ENCODE measurements at regions not wholly inside any gene's neighbourhood (a gene's known extent, or its start where the extent isn't known, plus 50 kb on each side); places are given as distances from the start of the nearest gene placed in this dataset.
"Not testable (repeated sequence)": the region's sequence is repeated elsewhere in the genome, so short reads cannot be mapped to it uniquely, and the experiment has no call there.

DNA sequence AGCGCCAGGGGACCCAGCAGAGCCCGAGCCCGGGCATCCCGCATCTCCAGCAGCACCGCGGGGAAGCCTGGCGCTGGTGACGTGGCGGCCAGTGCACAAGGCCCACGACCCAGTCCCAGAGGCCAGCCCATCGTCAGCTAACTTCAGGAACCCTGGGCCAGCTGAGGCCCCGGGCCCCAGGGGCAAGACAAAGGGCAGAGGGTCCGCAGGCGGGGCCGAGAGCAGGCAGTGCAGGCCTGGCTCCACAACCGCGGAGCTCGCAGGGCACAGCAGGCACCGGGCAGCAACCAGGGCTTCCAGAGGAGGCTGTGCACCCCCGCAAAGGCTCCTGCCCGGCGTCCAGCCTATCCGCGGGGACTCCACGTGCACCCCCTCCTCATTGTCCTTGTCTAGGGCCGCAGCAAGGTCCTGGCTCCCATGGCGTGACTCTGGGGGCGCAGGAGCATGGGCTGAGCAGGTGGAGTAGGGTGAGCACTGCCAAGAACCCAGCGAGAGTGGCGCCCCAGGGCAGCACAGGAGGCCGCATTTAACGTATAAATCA is 352.5 kb downstream of the KCNJ18 start:
- FAIRE-seq = not testable (repeated sequence)

DNA sequence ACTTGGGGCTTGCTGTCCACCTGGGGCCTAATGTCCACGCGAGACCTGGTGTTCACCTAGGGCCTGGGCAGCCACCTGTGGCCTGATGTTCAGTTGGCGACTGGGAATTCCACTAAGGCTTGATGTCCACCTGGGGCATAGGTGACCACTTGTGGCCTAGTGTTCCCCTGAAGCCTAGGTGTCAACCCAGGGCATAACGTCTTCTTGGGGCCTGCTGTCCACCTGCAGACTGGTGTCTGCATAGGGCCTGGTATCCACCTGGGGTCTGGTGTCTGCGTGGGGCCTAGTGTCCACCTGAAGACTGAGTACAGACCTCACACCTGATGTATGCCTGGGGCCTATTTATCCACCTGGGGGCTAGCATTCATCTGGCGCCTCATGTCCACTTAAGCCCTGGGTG is 355.2 kb downstream of the KCNJ18 start:
- FAIRE-seq = not testable (repeated sequence)

DNA sequence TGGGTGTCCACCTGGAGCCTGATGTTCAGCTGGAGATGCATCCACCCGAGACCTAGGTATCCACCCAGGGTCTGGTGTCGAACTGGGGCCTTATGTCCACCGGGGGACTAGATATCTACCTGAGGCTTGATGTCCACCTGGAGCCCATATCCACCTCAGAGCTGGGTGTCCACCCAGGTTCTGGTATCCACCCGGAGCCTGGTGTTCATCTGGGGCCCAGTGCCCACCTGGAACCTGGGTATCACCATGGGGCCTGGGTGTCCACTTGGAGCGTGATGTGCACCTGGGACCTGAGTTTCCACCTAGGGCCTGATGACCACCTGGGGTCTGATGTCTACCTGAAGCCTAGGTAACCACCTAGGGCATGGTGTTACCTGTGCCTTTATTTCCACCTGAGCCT is 355.9 kb downstream of the KCNJ18 start:
- not testable (repeated sequence) for FAIRE-seq

GRCh38 chr17:22050766-22051165 is 358.4 kb downstream of the KCNJ18 start:
- not testable (repeated sequence) for FAIRE-seq

- not testable (repeated sequence) for FAIRE-seq
Measured at GRCh38 chr17:22052715-22053114, 360.4 kb downstream of the KCNJ18 start.

DNA sequence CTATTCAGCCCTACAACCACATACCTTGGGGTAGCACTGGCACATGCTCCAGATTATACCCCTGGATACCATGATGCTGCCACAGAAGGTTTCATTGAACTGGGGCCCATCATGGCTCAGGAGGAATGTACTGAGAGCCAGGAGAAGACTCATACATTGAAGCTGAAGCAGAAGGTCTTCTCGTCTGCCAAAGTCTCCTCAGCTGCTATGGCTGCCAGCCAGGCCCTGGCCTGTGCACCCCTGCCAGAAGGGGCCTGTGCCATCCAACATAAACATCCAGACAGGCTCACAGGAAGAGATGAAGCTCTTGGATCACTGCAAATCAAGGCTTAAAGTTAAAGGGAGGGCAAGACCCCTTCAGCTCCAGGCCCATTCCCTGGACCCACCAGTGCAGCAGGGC is 364.2 kb downstream of the KCNJ18 start:
- FAIRE-seq = not testable (repeated sequence)

- not testable (repeated sequence) for FAIRE-seq
Measured at GRCh38 chr17:22075918-22076317, 383.6 kb downstream of the KCNJ18 start.

DNA sequence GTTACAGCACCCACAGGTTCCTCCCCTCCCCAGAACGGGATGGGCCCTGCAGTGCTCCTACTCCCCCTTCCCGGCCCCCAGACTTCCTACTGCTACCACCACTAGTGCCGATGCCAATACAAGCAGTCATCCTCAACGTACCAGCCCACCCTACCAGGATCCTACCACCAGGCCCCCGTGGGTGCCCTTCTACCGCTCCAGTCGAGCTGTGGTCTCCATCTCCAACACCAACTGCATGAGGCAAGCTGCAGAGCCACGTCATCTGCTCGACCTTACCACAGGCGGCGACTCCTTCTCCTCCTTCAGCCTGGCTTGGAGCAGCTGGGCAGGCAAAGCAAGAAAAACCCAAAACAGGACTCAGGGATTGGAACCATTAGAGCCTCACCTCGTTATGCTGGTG is 396.3 kb downstream of the KCNJ18 start:
- FAIRE-seq = not testable (repeated sequence)

DNA sequence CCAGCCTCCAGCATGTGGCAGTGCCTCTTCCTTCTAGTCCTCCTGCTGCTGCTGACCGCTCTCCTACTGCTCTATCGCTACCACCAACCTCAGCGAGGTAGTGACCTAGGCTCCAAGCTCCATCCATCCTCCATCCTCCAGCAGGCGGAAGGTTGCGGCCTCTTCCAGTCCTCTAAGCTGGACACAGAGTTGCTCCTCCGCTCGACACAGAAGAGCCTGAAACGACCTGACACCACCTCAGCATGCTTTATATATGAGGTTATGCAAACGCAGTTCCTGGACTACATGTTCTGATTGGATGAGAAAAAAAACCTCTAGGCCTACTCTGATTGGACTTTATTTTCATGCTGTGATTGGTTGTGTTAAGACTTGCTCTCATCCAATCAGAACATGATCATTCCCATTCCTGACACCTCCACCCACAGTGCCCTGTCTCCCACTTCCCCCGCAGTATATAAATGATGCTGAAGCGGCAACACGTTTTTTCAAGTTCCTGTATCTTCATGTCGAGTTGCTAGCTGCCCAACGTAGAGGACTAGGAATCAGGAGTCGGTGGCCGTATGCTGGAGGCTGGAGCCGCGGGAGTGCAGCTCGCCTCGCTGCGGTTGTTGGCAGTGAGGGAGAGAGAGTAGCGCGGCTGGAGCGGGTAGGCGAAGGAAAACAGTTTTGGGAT is 398.1 kb downstream of the KCNJ18 start:
- no peak for FAIRE-seq

DNA sequence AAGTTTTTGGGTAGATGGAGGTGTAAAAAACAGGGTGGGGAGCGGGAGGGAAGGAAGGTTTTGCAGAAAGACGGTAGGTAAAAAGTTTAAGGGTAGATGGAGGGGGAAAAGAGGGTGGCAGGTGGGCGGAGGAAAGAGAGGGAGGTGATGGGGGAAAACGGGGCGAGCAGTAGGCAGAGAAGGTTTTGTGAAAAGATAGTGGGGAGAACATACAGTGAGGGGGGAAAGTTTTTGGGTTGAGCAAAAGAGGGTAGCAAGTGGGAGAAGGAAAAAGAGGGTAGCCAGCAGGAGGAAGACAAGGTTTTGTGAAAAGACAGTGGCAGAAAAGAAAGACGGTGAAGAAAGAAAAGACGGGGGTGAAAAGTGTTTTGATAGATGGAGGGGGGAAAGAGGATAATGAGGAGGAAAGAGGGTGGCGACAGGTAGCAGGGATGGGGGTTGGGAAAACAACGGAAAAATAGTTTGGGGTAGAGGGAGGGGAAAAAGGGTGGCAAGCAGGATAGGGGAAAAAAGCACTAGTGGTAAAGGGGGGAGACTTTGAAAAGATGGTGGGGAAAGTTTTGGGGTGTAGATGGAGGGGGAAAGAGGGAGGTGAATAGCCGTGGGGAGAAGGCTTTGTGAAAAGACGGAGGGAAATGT is 398.8 kb downstream of the KCNJ18 start:
- not testable (repeated sequence) for FAIRE-seq

DNA sequence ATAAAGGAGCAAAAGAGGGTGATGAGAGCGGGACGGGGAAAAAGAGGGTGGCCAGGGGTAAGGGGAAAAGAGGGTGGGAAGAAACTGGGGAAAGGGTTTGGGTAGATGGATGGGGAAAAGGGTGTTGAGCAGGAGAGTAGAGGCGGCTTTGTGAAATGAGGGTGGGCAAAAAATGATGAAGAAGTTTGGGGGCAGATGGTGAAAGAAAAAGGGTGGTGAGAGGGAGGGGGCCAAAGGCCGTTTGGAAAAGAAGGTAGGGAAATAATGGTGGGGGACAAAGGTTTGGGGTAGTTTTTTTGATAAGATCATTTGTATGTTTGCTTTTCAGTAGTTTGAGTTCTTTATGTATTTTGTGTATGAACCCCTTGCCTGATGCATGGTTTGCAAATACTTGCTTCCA is 399.5 kb downstream of the KCNJ18 start:
- not testable (repeated sequence) for FAIRE-seq

- FAIRE-seq = not testable (repeated sequence)
Measured at GRCh38 chr17:22095414-22095813, 403.1 kb downstream of the KCNJ18 start.

- FAIRE-seq = not testable (repeated sequence)
Measured at GRCh38 chr17:22099633-22100032, 407.3 kb downstream of the KCNJ18 start.

DNA sequence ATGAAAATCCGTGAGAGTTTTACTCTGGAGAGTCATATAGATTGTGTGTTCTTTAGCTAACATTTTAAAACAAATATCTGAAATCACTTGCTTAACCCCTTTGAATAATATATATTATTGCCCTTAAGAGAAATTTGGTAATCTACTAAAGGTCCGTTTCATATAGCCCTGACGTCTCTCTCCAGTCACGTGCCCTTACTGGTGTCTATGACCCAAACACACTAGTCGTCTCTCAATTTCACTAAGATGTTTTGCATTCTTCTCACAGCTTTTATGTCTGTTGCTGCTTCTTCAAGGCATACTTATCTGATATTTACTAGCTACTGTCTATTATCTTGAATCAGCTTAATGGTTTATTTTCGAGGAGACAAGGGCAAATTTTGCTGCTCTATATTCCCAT is 409.9 kb downstream of the KCNJ18 start:
- FAIRE-seq = no peak

DNA sequence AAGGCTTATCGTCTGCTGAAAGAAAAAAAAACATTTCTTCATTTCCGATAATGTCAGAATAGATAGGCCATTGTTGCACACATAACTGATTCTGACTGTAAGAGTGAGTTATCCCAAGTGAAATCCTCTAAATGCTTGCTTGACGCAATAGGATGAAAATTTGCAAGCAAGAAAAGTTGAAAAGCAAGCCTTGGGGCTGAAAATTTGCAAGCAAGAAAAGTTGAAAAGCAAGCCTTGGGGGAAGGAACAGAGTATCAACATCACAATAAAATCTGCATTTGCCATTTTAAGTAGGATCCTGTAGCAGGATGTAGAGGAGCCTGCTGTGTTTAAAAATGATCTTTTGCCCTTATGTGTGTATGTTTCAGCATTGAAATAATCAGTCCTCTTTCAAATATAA is 424.4 kb downstream of the KCNJ18 start:
- not testable (repeated sequence) for FAIRE-seq

DNA sequence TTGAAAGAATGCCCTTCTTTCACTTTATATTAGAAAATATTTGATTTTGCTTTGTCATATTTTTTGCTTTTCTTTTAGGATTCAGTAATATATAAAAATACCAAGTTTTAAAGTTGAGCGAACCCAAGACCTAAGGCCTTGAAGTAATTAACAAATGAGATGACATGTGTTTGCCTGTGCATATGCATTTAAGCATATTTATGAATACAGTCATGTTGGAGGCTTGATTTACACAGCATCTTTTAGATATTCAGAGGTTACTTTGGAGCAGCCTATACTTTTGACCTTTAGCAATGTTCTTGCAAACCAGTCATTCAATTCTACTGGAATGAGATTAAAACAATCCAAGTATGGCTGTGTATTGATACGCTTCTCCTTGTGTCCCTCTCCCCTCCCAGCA is 425.1 kb downstream of the KCNJ18 start:
- not testable (repeated sequence) for FAIRE-seq

DNA sequence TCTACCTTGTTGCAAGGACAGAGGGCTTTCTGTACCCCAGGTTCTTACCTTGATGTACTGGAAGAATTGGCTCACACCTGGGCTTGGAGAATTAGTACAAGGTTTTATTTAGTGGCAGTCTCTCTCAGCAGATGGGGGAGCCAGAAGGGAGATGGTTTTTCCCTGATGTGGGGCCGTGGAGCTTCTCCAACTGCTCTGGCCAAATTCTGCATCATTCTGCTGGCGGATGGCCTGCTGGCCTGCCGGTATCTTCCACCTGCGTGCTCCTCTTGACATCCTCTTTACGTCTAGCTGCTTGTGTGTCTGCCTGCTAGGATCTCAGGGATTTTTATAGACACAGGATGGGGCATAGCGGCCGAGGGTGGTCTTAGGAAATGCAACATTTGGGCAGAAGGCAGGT is 426.7 kb downstream of the KCNJ18 start:
- FAIRE-seq = not testable (repeated sequence)

DNA sequence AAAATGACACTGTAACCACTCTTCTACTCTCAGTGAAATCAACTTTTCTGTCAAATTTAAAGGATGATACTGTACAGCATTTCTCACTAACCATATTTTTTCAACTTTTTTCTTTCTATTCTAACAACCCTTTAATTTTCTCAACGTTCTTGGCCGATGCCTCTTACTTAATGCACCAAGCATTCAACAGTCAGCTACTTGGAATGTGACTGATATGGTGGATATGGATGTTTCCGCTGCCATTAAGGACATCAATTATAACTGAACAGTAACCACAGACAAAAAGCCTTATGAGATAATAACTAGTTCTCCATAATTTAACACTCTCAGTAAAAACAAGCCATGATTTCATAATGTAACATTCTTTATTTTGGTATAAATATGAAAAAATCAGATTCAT is 427.4 kb downstream of the KCNJ18 start:
- FAIRE-seq = not testable (repeated sequence)

GRCh38 chr17:22123536-22124281 is 431.4 kb downstream of the KCNJ18 start:
- no peak for FAIRE-seq

DNA sequence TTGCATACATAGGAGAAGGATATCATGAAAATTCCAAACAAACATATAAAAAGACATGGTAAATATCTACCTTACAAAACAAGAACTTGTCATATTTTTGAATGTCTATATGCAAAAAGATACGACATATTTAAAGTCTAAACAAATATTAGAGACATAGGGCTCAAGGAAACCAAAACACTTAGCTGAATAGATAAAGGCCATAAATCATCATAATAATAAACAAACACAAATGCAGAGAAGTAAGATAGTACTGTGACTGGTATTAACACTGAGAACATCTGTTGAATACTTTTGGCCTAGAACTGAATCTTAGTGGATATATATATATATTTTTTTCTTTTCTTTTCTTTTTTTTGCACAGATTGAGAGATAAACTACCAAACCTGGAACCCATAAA is 435.8 kb downstream of the KCNJ18 start:
- no peak for FAIRE-seq

DNA sequence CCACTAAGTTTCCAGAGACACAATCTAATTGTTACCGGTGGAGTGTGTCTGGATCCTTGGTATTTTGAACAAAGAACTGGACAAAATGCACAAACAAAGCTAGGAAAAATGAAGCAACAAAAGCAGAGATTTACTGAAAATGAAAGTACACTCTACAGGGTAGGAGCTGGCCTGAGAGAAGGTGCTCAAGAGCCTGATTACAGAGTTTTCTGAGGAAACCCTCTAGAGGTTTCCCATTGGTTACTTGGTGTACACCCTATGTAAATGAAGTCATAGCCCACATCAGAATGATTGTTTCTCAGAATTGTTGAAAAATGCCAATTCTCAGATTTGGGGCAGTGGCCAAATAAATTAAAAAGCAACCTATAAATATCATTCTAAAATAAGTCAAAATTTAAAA is 436.4 kb downstream of the KCNJ18 start:
- FAIRE-seq = no peak

DNA sequence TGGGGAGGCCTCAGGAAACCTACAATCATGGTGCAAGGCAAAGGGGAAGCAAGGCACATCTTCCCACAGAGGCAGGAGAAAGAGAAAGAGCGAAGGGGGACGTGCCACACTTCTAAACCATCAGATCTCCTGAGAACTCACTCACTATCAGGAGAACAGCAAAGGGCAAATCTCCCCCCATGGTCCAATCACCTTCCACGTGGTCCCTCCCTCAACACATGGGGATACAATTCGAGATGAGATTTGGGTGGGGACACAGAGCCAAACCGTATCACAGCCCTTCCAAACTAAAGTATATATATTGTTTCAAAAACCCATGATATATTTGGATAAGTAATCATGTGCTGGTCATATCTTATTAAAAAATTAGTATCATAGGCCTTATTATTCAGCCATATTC is 437.6 kb downstream of the KCNJ18 start:
- not testable (repeated sequence) for FAIRE-seq

DNA sequence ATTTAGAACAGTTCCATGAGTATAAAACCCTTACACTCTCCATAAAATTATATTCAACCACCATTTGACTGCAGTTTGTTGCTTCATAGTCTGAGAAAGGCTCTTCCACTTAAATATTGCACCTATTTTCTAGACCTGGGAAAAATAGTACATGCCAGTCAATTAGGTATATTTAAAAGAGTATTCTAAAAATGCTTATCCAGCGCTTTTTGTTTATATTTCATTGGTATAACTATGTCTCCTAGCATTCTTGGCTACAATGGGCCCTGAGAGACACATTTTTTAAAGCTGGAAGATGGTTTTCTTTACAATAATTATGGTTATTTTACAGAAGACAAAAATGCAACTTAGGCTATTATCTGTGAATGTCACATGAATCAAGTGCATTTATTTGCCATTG is 439.4 kb downstream of the KCNJ18 start:
- FAIRE-seq = no peak

All from A204.1 (cell line).